ENCODE measurements at regions not wholly inside any gene's neighbourhood (a gene's known extent, or its start where the extent isn't known, plus 50 kb on each side); places are given as distances from the start of the nearest gene placed in this dataset.

DNA sequence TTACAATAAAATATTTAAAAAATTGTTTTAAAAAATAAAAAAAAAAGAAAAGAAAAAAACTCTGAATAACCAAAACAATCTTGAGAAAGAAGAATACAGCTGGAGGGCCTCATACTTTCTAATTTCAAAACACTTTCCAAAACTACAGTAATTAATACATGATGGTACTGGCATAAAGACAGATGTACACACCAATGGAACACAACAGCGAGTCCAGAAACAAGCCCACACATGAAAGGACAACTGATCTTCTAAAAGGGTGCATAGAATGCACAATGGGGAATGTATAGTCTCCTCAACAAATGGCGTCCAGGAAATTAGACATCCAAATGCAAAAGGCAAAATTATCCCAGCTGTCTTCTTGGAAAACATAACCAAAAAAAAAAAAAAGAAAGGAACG is 99.6 kb downstream of the LURAP1L start:
- peaks cover 3% of the 10 kb centered on the region for H3K4me1 ChIP-seq (ENCODE audit: insufficient read depth, low read length)
- no peaks in the 10 kb centered on the region for H3K9me3 ChIP-seq (ENCODE audit: low read depth, low read length)
- no peak overlapping the region for H3K4me2 ChIP-seq (ENCODE audit: insufficient read depth, low read length)
- DNase-seq (ENCODE audit: insufficient read length, low spot score, missing footprints), result no peak
- H3K36me3 ChIP-seq (ENCODE audit: insufficient read depth, low read length), result no peaks in the 10 kb centered on the region
- H3K79me2 ChIP-seq (ENCODE audit: insufficient read depth, low read length), result no peaks in the 10 kb centered on the region
- H2AFZ ChIP-seq (ENCODE audit: low read length), result no peak overlapping the region
- H3K27me3 ChIP-seq (ENCODE audit: insufficient read depth, low read length), result no peaks in the 10 kb centered on the region
- TF ChIP-seq, protein P1, sequence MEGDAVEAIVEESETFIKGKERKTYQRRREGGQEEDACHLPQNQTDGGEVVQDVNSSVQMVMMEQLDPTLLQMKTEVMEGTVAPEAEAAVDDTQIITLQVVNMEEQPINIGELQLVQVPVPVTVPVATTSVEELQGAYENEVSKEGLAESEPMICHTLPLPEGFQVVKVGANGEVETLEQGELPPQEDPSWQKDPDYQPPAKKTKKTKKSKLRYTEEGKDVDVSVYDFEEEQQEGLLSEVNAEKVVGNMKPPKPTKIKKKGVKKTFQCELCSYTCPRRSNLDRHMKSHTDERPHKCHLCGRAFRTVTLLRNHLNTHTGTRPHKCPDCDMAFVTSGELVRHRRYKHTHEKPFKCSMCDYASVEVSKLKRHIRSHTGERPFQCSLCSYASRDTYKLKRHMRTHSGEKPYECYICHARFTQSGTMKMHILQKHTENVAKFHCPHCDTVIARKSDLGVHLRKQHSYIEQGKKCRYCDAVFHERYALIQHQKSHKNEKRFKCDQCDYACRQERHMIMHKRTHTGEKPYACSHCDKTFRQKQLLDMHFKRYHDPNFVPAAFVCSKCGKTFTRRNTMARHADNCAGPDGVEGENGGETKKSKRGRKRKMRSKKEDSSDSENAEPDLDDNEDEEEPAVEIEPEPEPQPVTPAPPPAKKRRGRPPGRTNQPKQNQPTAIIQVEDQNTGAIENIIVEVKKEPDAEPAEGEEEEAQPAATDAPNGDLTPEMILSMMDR (IDR thresholded peaks at IDR 0.05; ENCODE audit: extremely low read depth, low read depth, low read length), result no peak
- H4K20me1 ChIP-seq (ENCODE audit: insufficient read depth, low read length), result no peaks in the 10 kb centered on the region
- no peak overlapping the region for H3K27ac ChIP-seq (ENCODE audit: low read depth, low read length)
- H3K4me3 ChIP-seq (ENCODE audit: insufficient read depth, low read length), result no peak overlapping the region

DNA sequence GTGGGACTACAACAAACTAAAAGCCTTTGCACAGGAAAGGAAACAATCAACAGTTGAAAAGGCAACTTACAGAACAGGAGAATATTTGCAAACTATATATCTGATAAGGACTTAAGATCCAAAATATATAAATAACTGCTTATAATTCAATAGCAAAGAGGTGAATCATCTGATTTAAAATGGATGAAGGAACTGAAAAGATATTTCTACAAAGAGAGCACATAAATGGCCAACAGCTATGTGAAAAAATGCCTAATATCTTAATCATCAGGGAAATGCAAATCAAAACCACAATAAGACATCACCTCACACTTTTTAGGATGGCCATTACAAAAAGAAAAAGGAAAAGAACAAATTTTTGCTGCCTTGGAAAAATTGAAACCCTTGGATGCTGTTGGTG is 100.4 kb downstream of the LURAP1L start:
- H3K27me3 ChIP-seq (ENCODE audit: insufficient read depth, low read length), result no peaks in the 10 kb centered on the region
- H4K20me1 ChIP-seq (ENCODE audit: insufficient read depth, low read length), result no peaks in the 10 kb centered on the region
- H3K4me3 ChIP-seq (ENCODE audit: insufficient read depth, low read length), result no peak overlapping the region
- TF ChIP-seq, protein P1 (IDR thresholded peaks at IDR 0.05; ENCODE audit: extremely low read depth, low read depth, low read length), result no peak
- H3K36me3 ChIP-seq (ENCODE audit: insufficient read depth, low read length), result no peaks in the 10 kb centered on the region
- H3K4me1 ChIP-seq (ENCODE audit: insufficient read depth, low read length), result peaks cover 3% of the 10 kb centered on the region
- H3K27ac ChIP-seq (ENCODE audit: low read depth, low read length), result no peak overlapping the region
- H3K4me2 ChIP-seq (ENCODE audit: insufficient read depth, low read length), result no peak overlapping the region
- no peaks in the 10 kb centered on the region for H3K9me3 ChIP-seq (ENCODE audit: low read depth, low read length)
- no peaks in the 10 kb centered on the region for H3K79me2 ChIP-seq (ENCODE audit: insufficient read depth, low read length)
- no peak overlapping the region for H2AFZ ChIP-seq (ENCODE audit: low read length)
- DNase-seq (ENCODE audit: insufficient read length, low spot score, missing footprints), result no peak

DNA sequence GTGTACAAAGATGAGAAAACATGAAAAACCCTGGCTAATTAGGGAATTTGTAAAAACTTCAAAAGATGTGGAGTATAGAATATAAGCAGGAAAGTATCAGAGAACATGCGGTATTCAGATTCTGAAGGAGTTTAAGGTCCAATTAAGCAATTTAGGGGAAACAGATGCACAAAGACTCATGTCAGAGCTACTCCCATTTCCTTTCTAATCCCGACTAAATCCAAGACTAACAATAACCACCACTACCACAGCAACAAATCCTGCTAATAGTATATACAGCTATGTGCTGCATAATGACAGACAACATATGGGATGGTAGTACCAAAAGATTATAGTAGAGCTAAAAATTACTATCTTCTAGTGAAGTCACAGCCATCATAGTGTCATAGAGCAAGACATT is 102.1 kb downstream of the LURAP1L start:
- H3K27ac ChIP-seq (ENCODE audit: low read depth, low read length), result no peak overlapping the region
- TF ChIP-seq, protein P1 (IDR thresholded peaks at IDR 0.05; ENCODE audit: extremely low read depth, low read depth, low read length), result no peak
- no peak overlapping the region for H3K4me3 ChIP-seq (ENCODE audit: insufficient read depth, low read length)
- H3K79me2 ChIP-seq (ENCODE audit: insufficient read depth, low read length), result no peaks in the 10 kb centered on the region
- H4K20me1 ChIP-seq (ENCODE audit: insufficient read depth, low read length), result no peaks in the 10 kb centered on the region
- H3K4me2 ChIP-seq (ENCODE audit: insufficient read depth, low read length), result no peak overlapping the region
- no peaks in the 10 kb centered on the region for H3K27me3 ChIP-seq (ENCODE audit: insufficient read depth, low read length)
- H3K4me1 ChIP-seq (ENCODE audit: insufficient read depth, low read length), result peaks cover 13% of the 10 kb centered on the region
- H3K36me3 ChIP-seq (ENCODE audit: insufficient read depth, low read length), result no peaks in the 10 kb centered on the region
- H2AFZ ChIP-seq (ENCODE audit: low read length), result peak overlapping the region; percentile 26
- DNase-seq (ENCODE audit: insufficient read length, low spot score, missing footprints), result no peak
- H3K9me3 ChIP-seq (ENCODE audit: low read depth, low read length), result no peaks in the 10 kb centered on the region

DNA sequence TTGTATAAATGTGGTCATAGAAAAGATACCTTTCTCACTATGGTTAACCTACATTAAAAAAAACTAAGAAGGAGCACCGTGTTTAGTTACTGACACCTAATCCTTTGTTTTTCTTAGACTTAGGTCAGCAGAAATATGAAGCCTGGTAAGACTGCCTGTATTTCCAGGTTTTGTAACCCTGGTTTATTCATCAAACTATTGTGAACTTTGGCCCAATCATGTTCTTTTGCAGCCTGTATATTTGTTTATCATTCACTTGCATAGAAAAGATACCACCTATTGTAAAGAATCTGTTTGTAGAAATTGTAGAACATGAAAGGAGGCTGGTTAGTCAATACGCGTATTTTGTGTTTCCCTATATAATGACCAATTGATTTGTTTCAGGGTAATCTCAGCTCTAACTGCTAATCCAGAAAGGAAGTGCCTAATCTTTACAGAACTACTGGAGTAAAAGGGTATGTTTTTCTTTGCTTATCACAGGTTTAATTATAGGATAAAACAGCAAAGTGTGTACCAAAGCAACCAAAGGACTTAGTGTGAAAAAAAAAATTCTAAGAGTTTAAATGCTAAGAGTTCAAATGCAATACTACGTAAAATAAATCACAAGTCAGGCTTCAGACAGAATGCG is 103.6 kb downstream of the LURAP1L start:
- Histone ChIP-seq H3K36me3 (ENCODE audit: insufficient read depth, low read length) (no peaks in the 10 kb centered on the region), H3K4me3 (ENCODE audit: insufficient read depth, low read length) (no peak overlapping the region), H3K4me2 (ENCODE audit: insufficient read depth, low read length) (no peak overlapping the region), H3K4me1 (ENCODE audit: insufficient read depth, low read length) (peaks cover 28% of the 10 kb centered on the region), H3K27ac (ENCODE audit: low read depth, low read length) (no peak overlapping the region), H3K79me2 (ENCODE audit: insufficient read depth, low read length) (no peaks in the 10 kb centered on the region), H3K27me3 (ENCODE audit: insufficient read depth, low read length) (no peaks in the 10 kb centered on the region), H3K9me3 (ENCODE audit: low read depth, low read length) (no peaks in the 10 kb centered on the region), H4K20me1 (ENCODE audit: insufficient read depth, low read length) (no peaks in the 10 kb centered on the region), H2AFZ (ENCODE audit: low read length) (no peak overlapping the region)
- TF ChIP-seq, protein P1 (IDR thresholded peaks at IDR 0.05; ENCODE audit: extremely low read depth, low read depth, low read length), result no peak
- no peak for DNase-seq (ENCODE audit: insufficient read length, low spot score, missing footprints)

Measured in osteoblast (primary cell).